ENCODE measurements at regions not wholly inside any gene's neighbourhood (a gene's known extent, or its start where the extent isn't known, plus 50 kb on each side); places are given as distances from the start of the nearest gene placed in this dataset.

- DNase-seq (ENCODE audit: low spot score in 2 of 2) (no peak), ATAC-seq (no peak)
- Mint-ChIP-seq H3K27ac (no peak overlapping the region), H3K9me3 (peaks cover 7 to 15% of the 10 kb centered on the region in 2 donors), H3K36me3 (peaks cover 0 to 4% of the 10 kb centered on the region in 2 donors)
Measured at GRCh38 chr13:104460554-104460953, 1394.3 kb upstream of the SLC10A2 start.

- Mint-ChIP-seq H3K36me3 (no peaks in the 10 kb centered on the region), H3K9me3 (peaks cover 18 to 30% of the 10 kb centered on the region in 2 donors), H3K27ac (no peak overlapping the region)
- no peak for ATAC-seq
- DNase-seq (ENCODE audit: low spot score in 2 of 2) = no peak
Measured at GRCh38 chr13:104450006-104450405, 1383.8 kb upstream of the SLC10A2 start.

- Mint-ChIP-seq H3K9me3 (peaks cover 18 to 34% of the 10 kb centered on the region in 2 donors), H3K36me3 (peaks cover 0 to 6% of the 10 kb centered on the region in 2 donors), H3K27ac (no peak overlapping the region)
- DNase-seq (ENCODE audit: low spot score in 2 of 2) = no peak
- ATAC-seq = no peak
Measured at GRCh38 chr13:104447348-104447747, 1381.1 kb upstream of the SLC10A2 start.

GRCh38 chr13:104442536-104442935, 1376.3 kb upstream of the SLC10A2 start:
- ATAC-seq = no peak
- no peak for DNase-seq (ENCODE audit: low spot score in 2 of 2)
- no peak overlapping the region for H3K27ac Mint-ChIP-seq
- peaks cover 11 to 25% of the 10 kb centered on the region in 2 donors for H3K9me3 Mint-ChIP-seq
- H3K36me3 Mint-ChIP-seq = peaks cover 0 to 6% of the 10 kb centered on the region in 2 donors

- Mint-ChIP-seq H3K27ac (no peak overlapping the region), H3K36me3 (no peaks in the 10 kb centered on the region), H3K9me3 (no peaks in the 10 kb centered on the region)
- DNase-seq (ENCODE audit: low spot score in 2 of 2) (no peak), ATAC-seq (no peak)
Measured at GRCh38 chr13:104436555-104436954, 1370.3 kb upstream of the SLC10A2 start.

- no peaks in the 10 kb centered on the region for H3K36me3 Mint-ChIP-seq
- ATAC-seq (no peak), DNase-seq (ENCODE audit: low spot score in 2 of 2) (no peak)
- H3K9me3 Mint-ChIP-seq = peaks cover 0 to 10% of the 10 kb centered on the region in 2 donors
- no peak overlapping the region for H3K27ac Mint-ChIP-seq
Measured at GRCh38 chr13:104431895-104432294, 1365.7 kb upstream of the SLC10A2 start.

- Mint-ChIP-seq H3K27ac (no peak overlapping the region), H3K9me3 (peaks cover 0 to 14% of the 10 kb centered on the region in 2 donors), H3K36me3 (no peaks in the 10 kb centered on the region)
- DNase-seq (ENCODE audit: low spot score in 2 of 2) (no peak), ATAC-seq (no peak)
Measured at GRCh38 chr13:104426435-104426834, 1360.2 kb upstream of the SLC10A2 start.

GRCh38 chr13:104422668-104423067, 1356.5 kb upstream of the SLC10A2 start:
- Mint-ChIP-seq H3K9me3 (peaks cover 0 to 4% of the 10 kb centered on the region in 2 donors), H3K36me3 (no peaks in the 10 kb centered on the region), H3K27ac (no peak overlapping the region)
- DNase-seq (ENCODE audit: low spot score in 2 of 2) (no peak), ATAC-seq (no peak)

- no peak for ATAC-seq
- Mint-ChIP-seq H3K36me3 (no peaks in the 10 kb centered on the region), H3K9me3 (no peaks in the 10 kb centered on the region), H3K27ac (no peak overlapping the region)
- DNase-seq (ENCODE audit: low spot score in 2 of 2) = no peak
Measured at GRCh38 chr13:104416973-104417372, 1350.8 kb upstream of the SLC10A2 start.

GRCh38 chr13:104414771-104415170, 1348.6 kb upstream of the SLC10A2 start:
- Mint-ChIP-seq H3K27ac (no peak overlapping the region), H3K36me3 (no peaks in the 10 kb centered on the region), H3K9me3 (no peaks in the 10 kb centered on the region)
- no peak for DNase-seq (ENCODE audit: low spot score in 2 of 2)
- no peak for ATAC-seq

GRCh38 chr13:104414181-104414580, 1348.0 kb upstream of the SLC10A2 start:
- DNase-seq (ENCODE audit: low spot score in 2 of 2) (no peak), ATAC-seq (no peak)
- Mint-ChIP-seq H3K27ac (no peak overlapping the region), H3K36me3 (no peaks in the 10 kb centered on the region), H3K9me3 (no peaks in the 10 kb centered on the region)

- Mint-ChIP-seq H3K9me3 (no peaks in the 10 kb centered on the region), H3K27ac (no peak overlapping the region), H3K36me3 (no peaks in the 10 kb centered on the region)
- DNase-seq (ENCODE audit: low spot score in 2 of 2) (no peak), ATAC-seq (no peak)
Measured at GRCh38 chr13:104411141-104411765, 1345.0 kb upstream of the SLC10A2 start.

GRCh38 chr13:104408733-104409132, 1342.5 kb upstream of the SLC10A2 start:
- no peak overlapping the region for H3K27ac Mint-ChIP-seq
- no peaks in the 10 kb centered on the region for H3K9me3 Mint-ChIP-seq
- ATAC-seq (no peak), DNase-seq (ENCODE audit: low spot score in 2 of 2) (no peak)
- no peaks in the 10 kb centered on the region for H3K36me3 Mint-ChIP-seq

- no peak for ATAC-seq
- peaks cover 0 to 5% of the 10 kb centered on the region in 2 donors for H3K9me3 Mint-ChIP-seq
- no peak for DNase-seq (ENCODE audit: low spot score in 2 of 2)
- no peak overlapping the region for H3K27ac Mint-ChIP-seq
- no peaks in the 10 kb centered on the region for H3K36me3 Mint-ChIP-seq
Measured at GRCh38 chr13:104404325-104404724, 1338.1 kb upstream of the SLC10A2 start.

- Mint-ChIP-seq H3K36me3 (no peaks in the 10 kb centered on the region), H3K9me3 (peaks cover 12% of the 10 kb centered on the region in 2 donors), H3K27ac (no peak overlapping the region)
- DNase-seq (ENCODE audit: low spot score in 2 of 2) = no peak
- ATAC-seq = no peak
Measured at GRCh38 chr13:104389691-104390090, 1323.5 kb upstream of the SLC10A2 start.

- H3K27ac Mint-ChIP-seq = no peak overlapping the region
- H3K36me3 Mint-ChIP-seq = no peaks in the 10 kb centered on the region
- no peak for ATAC-seq
- DNase-seq (ENCODE audit: low spot score in 2 of 2) = no peak
- H3K9me3 Mint-ChIP-seq = peaks cover 12% of the 10 kb centered on the region in 2 donors
Measured at GRCh38 chr13:104387510-104387909, 1321.3 kb upstream of the SLC10A2 start.

GRCh38 chr13:104385404-104385803, 1319.2 kb upstream of the SLC10A2 start:
- H3K27ac Mint-ChIP-seq = no peak overlapping the region
- no peak for DNase-seq (ENCODE audit: low spot score in 2 of 2)
- H3K36me3 Mint-ChIP-seq = no peaks in the 10 kb centered on the region
- ATAC-seq = no peak
- H3K9me3 Mint-ChIP-seq = peaks cover 3% of the 10 kb centered on the region in 2 donors

- ATAC-seq (no peak), DNase-seq (ENCODE audit: low spot score in 2 of 2) (no peak)
- Mint-ChIP-seq H3K27ac (no peak overlapping the region), H3K36me3 (no peaks in the 10 kb centered on the region), H3K9me3 (peaks cover 0 to 2% of the 10 kb centered on the region in 2 donors)
Measured at GRCh38 chr13:104382951-104383350, 1316.7 kb upstream of the SLC10A2 start.

Data from activated naive CD4-positive, alpha-beta T cell treated with anti-CD3 and anti-CD28 coated beads, Interleukin-2, amount 50 U/mL, for 72 hours (primary cell).